ENCODE measurements at regions not wholly inside any gene's neighbourhood (a gene's known extent, or its start where the extent isn't known, plus 50 kb on each side); places are given as distances from the start of the nearest gene placed in this dataset.

DNA sequence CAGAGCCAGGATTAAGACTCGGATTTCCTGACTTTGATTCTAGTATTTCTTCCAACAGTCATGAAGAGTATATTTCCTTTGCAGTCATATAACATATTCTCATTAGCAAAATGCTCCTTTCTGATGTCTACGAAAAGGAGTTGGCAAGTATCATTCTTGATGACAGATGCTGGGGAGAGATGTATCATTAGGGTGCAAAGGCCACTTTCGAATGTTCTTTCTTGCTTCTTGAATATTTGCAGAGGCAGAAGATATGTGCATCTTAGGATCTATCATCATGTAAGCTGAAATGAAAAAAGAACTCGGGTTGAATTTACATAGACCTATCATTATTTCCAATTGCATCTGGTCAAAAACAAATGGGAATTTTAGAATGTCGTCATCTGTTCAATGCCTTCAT is 294.4 kb downstream of the BAMBI start:
- Histone ChIP-seq H3K36me3 (no peaks in the 10 kb centered on the region), H3K27me3 (no peaks in the 10 kb centered on the region), H3K27ac (no peak overlapping the region), H3K9me3 (no peaks in the 10 kb centered on the region), H3K4me1 (peaks cover 8% of the 10 kb centered on the region), H3K4me3 (no peak overlapping the region)
- no peak for TF ChIP-seq POLR2A (IDR thresholded peaks at IDR 0.05)
- no peak for TF ChIP-seq POLR2AphosphoS5 (IDR thresholded peaks at IDR 0.05; ENCODE audit: insufficient read depth in 1 of 2, low read depth in 1 of 2)
- TF ChIP-seq CTCF (IDR thresholded peaks at IDR 0.05): no peak
- intact Hi-C loops (cut with DNase I): no loop called here
- no peak for DNase-seq (ENCODE audit: extremely low spot score in 2 of 2)

DNA sequence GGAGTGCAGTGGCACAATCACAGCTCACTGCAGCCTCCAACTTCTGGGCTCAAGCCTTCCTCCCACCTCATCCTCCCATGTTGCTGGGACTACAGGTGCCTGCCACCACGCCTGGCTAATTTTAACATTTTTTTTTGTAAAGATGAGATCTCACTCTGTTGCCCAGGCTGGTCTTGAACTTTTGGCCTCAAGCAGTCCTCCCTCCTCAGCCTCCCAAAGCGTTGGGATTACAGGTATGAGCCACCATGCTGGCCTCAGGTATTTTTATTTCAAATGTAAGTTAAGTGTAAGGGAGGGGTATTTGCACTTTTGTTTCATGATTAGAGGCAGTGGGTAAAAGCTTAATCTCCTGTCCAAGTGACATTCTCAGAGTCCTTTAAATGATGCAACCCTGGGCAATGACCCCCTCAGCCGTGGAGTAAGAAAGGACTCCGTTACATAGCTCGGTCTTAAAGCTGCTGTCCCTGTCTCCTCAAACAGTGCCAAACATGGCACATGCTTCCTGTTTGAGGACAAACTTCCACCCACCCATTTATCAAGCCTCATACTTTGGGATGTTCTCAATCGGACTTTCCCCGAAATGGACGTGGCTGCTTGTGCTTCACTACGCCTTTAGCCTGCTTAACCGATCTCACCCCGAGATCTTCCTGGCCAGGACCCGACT is 296.1 kb downstream of the BAMBI start:
- no peaks in the 10 kb centered on the region for H3K27me3 ChIP-seq
- H3K9me3 ChIP-seq: no peaks in the 10 kb centered on the region
- H3K4me3 ChIP-seq: no peak overlapping the region
- H3K4me1 ChIP-seq: peaks cover 8% of the 10 kb centered on the region
- intact Hi-C loops (cut with DNase I): no loop called here
- no peak for DNase-seq (ENCODE audit: extremely low spot score in 2 of 2)
- no peak for TF ChIP-seq CTCF (IDR thresholded peaks at IDR 0.05)
- TF ChIP-seq POLR2A (IDR thresholded peaks at IDR 0.05): no peak
- TF ChIP-seq POLR2AphosphoS5 (IDR thresholded peaks at IDR 0.05; ENCODE audit: insufficient read depth in 1 of 2, low read depth in 1 of 2): no peak
- H3K36me3 ChIP-seq: no peaks in the 10 kb centered on the region
- no peak overlapping the region for H3K27ac ChIP-seq

GRCh38 chr10:28975891-28976531 is 298.7 kb downstream of the BAMBI start:
- no peaks in the 10 kb centered on the region for H3K9me3 ChIP-seq
- no peak overlapping the region for H3K27ac ChIP-seq
- intact Hi-C loops (cut with DNase I): no loop called here
- H3K4me3 ChIP-seq: no peak overlapping the region
- H3K36me3 ChIP-seq: no peaks in the 10 kb centered on the region
- H3K27me3 ChIP-seq: no peaks in the 10 kb centered on the region
- H3K4me1 ChIP-seq: no peaks in the 10 kb centered on the region
- DNase-seq (ENCODE audit: extremely low spot score in 2 of 2): no peak
- no peak for TF ChIP-seq POLR2AphosphoS5 (IDR thresholded peaks at IDR 0.05; ENCODE audit: insufficient read depth in 1 of 2, low read depth in 1 of 2)
- no peak for TF ChIP-seq POLR2A (IDR thresholded peaks at IDR 0.05)
- TF ChIP-seq CTCF (IDR thresholded peaks at IDR 0.05): no peak

GRCh38 chr10:28977518-28977917 is 300.2 kb downstream of the BAMBI start:
- DNase-seq (ENCODE audit: extremely low spot score in 2 of 2): no peak
- no peak for TF ChIP-seq POLR2AphosphoS5 (IDR thresholded peaks at IDR 0.05; ENCODE audit: insufficient read depth in 1 of 2, low read depth in 1 of 2)
- TF ChIP-seq POLR2A (IDR thresholded peaks at IDR 0.05): no peak
- no peak for TF ChIP-seq CTCF (IDR thresholded peaks at IDR 0.05)
- Histone ChIP-seq H3K36me3 (no peaks in the 10 kb centered on the region), H3K27ac (no peak overlapping the region), H3K9me3 (no peaks in the 10 kb centered on the region), H3K27me3 (no peaks in the 10 kb centered on the region), H3K4me3 (no peak overlapping the region), H3K4me1 (no peaks in the 10 kb centered on the region)
- intact Hi-C loops (cut with DNase I): no loop called here

- Histone ChIP-seq H3K36me3 (no peaks in the 10 kb centered on the region), H3K27ac (no peak overlapping the region), H3K4me3 (no peak overlapping the region), H3K9me3 (no peaks in the 10 kb centered on the region), H3K4me1 (peaks cover 9% of the 10 kb centered on the region), H3K27me3 (no peaks in the 10 kb centered on the region)
- DNase-seq (ENCODE audit: extremely low spot score in 2 of 2): no peak
- TF ChIP-seq POLR2A (IDR thresholded peaks at IDR 0.05) (no peak), POLR2AphosphoS5 (IDR thresholded peaks at IDR 0.05; ENCODE audit: insufficient read depth in 1 of 2, low read depth in 1 of 2) (no peak), CTCF (IDR thresholded peaks at IDR 0.05) (no peak)
- intact Hi-C loops (cut with DNase I): loop anchor here (10.0 kb wide), 1 partner anchor 305 kb away; the partner anchor contains the start of gene BAMBI
These were observed 302.9 kb downstream of the BAMBI start for GRCh38 chr10:28980264-28980663.
